Thyroid gland (tissue), 4 donors: ENCODE measurements at regions not wholly inside any gene's neighbourhood (a gene's known extent, or its start where the extent isn't known, plus 50 kb on each side); places are given as distances from the start of the nearest gene placed in this dataset.

Experiments used
- CTCF ChIP-seq, 6 experiments: fragments of 200-600 bp in 3 of 6; fragments of 450-650 bp in 3 of 6; sonication (generic) in 3 of 6; IDR thresholded peaks; one replicate each; pipeline ENCODE4 v1.5.1; 2016 to 2019; ENCODE audit warnings: antibody characterized with exemption in 6 of 6, mild to moderate bottlenecking in 2 of 6, inconsistent platforms in 1 of 6, moderate library complexity in 1 of 6
- POLR2A ChIP-seq, 2 donors: fragments of 450-650 bp; IDR thresholded peaks; one replicate each; pipeline ENCODE4 v1.6.1; 2017; ENCODE audit warnings: antibody characterized with exemption in 2 of 2, mild to moderate bottlenecking in 2 of 2, moderate library complexity in 1 of 2

GRCh38 chr16:11476676-11477075 is 110.0 kb downstream of the LITAF start:
- no peak for TF ChIP-seq POLR2A (IDR thresholded peaks at IDR 0.05)
- TF ChIP-seq CTCF (IDR thresholded peaks at IDR 0.05) = no peak
